Panc1 (cell line): ENCODE measurements at regions not wholly inside any gene's neighbourhood (a gene's known extent, or its start where the extent isn't known, plus 50 kb on each side); places are given as distances from the start of the nearest gene placed in this dataset.

Experiments used
- POLR2AphosphoS5 ChIP-seq: IDR thresholded peaks from 2 replicates; pipeline ENCODE4 v1.6.1; 2012; ENCODE audit warnings: mild to moderate bottlenecking, low read depth, low read length, moderate library complexity
- TCF7L2 ChIP-seq: IDR thresholded peaks from 2 replicates; pipeline ENCODE4 v1.6.1; 2011; ENCODE audit warnings: mild to moderate bottlenecking, low read depth, low read length, inconsistent platforms
- TF ChIP-seq, protein P1 (sequence below): fragments of 450-650 bp; IDR thresholded peaks from 2 replicates; pipeline ENCODE4 v1.5.1; 2017; ENCODE audit warnings: mild to moderate bottlenecking
- TF ChIP-seq, protein P2 (sequence below), 2 experiments: IDR thresholded peaks; 2 replicates each; pipeline ENCODE4 v1.6.1; 2011 to 2012; ENCODE audit warnings: low read depth in 2 of 2, control low read depth in 1 of 2, low read length in 1 of 2, mild to moderate bottlenecking in 1 of 2, moderate library complexity in 1 of 2; ENCODE audit not compliant: insufficient read depth in 1 of 2

DNA sequence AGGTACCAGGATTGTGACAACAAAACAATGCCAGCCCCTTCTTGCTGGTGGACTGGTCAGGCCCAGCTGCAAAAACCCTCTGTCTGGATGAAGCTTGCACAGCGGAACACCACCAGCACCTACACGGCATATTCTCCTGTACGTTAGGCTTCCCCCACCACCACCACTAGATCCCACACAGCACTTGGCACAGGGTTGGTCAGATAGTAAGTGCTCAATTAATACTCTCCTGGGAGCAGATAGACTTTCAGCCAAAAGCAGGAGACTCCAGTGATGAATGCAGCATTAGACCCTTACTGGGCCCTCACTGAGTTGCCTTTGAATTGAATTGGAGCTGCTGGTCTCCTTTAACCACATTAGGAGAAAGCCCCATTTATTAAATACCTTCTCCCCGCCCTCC lies 97.9 kb downstream of the CPN2 start:
- TF ChIP-seq, protein P1, sequence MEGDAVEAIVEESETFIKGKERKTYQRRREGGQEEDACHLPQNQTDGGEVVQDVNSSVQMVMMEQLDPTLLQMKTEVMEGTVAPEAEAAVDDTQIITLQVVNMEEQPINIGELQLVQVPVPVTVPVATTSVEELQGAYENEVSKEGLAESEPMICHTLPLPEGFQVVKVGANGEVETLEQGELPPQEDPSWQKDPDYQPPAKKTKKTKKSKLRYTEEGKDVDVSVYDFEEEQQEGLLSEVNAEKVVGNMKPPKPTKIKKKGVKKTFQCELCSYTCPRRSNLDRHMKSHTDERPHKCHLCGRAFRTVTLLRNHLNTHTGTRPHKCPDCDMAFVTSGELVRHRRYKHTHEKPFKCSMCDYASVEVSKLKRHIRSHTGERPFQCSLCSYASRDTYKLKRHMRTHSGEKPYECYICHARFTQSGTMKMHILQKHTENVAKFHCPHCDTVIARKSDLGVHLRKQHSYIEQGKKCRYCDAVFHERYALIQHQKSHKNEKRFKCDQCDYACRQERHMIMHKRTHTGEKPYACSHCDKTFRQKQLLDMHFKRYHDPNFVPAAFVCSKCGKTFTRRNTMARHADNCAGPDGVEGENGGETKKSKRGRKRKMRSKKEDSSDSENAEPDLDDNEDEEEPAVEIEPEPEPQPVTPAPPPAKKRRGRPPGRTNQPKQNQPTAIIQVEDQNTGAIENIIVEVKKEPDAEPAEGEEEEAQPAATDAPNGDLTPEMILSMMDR = no peak
- TF ChIP-seq TCF7L2 (no peak), POLR2AphosphoS5 (no peak)
- TF ChIP-seq, protein P2, sequence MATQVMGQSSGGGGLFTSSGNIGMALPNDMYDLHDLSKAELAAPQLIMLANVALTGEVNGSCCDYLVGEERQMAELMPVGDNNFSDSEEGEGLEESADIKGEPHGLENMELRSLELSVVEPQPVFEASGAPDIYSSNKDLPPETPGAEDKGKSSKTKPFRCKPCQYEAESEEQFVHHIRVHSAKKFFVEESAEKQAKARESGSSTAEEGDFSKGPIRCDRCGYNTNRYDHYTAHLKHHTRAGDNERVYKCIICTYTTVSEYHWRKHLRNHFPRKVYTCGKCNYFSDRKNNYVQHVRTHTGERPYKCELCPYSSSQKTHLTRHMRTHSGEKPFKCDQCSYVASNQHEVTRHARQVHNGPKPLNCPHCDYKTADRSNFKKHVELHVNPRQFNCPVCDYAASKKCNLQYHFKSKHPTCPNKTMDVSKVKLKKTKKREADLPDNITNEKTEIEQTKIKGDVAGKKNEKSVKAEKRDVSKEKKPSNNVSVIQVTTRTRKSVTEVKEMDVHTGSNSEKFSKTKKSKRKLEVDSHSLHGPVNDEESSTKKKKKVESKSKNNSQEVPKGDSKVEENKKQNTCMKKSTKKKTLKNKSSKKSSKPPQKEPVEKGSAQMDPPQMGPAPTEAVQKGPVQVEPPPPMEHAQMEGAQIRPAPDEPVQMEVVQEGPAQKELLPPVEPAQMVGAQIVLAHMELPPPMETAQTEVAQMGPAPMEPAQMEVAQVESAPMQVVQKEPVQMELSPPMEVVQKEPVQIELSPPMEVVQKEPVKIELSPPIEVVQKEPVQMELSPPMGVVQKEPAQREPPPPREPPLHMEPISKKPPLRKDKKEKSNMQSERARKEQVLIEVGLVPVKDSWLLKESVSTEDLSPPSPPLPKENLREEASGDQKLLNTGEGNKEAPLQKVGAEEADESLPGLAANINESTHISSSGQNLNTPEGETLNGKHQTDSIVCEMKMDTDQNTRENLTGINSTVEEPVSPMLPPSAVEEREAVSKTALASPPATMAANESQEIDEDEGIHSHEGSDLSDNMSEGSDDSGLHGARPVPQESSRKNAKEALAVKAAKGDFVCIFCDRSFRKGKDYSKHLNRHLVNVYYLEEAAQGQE (IDR thresholded peaks at IDR 0.05; ENCODE audit: insufficient read depth in 1 of 2, low read depth in 2 of 2, low read length in 1 of 2) = no peak
